ENCODE measurements at regions not wholly inside any gene's neighbourhood (a gene's known extent, or its start where the extent isn't known, plus 50 kb on each side); places are given as distances from the start of the nearest gene placed in this dataset.
"Not testable (repeated sequence)": the region's sequence is repeated elsewhere in the genome, so short reads cannot be mapped to it uniquely, and the experiment has no call there.

DNA sequence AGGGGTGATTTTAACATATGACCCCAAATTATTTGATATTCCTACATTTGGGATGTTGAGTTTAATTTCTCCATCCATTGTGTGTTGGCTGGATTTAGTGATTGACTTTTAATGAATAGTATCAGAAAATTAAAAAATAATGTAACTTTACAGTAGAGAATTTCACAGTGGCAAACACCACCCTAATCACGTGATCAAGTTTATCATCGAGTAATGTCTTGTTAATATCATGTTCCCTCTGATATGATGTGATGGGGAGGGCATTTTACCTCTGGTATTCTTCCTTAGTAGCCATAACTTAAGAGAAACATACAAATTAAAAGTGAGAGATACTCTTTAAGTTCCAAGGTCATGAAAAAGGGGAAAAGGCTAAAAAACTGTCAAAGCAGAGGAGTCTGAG lies 602.0 kb upstream of the CELF4 start:
- Histone ChIP-seq H4K8ac (ENCODE audit: low read length) (no peak overlapping the region), H2AFZ (ENCODE audit: low read depth, low read length) (no peak overlapping the region), H3K23ac (ENCODE audit: low read length in 2 of 2) (no peak overlapping the region), H3K18ac (ENCODE audit: low read depth in 1 of 2, low read length in 2 of 2) (no peak overlapping the region), H3K79me1 (replicated peaks; ENCODE audit: low read length, poor library complexity, severe bottlenecking) (no peaks in the 10 kb centered on the region), H2AK5ac (ENCODE audit: low read length, severe bottlenecking) (no peak overlapping the region), H3K9me3 (ENCODE audit: control insufficient read depth, low read length) (peaks cover 3% of the 10 kb centered on the region), H3K36me3 (ENCODE audit: control insufficient read depth in 1 of 2, insufficient read depth in 2 of 2, low read depth in 1 of 2, low read length in 2 of 2) (no peaks in the 10 kb centered on the region), H2BK120ac (ENCODE audit: low read depth, low read length) (no peak overlapping the region), H3K27me3 (ENCODE audit: control insufficient read depth in 1 of 2, insufficient read depth in 1 of 2, low read length in 2 of 2) (no peaks in the 10 kb centered on the region), H3K4me1 (ENCODE audit: control insufficient read depth, insufficient read depth, low read depth, low read length) (no peaks in the 10 kb centered on the region), H3K27ac (ENCODE audit: low read length, poor library complexity, severe bottlenecking) (no peak overlapping the region), H3K4me2 (ENCODE audit: low read length, poor library complexity, severe bottlenecking) (no peak overlapping the region), H2BK12ac (ENCODE audit: low read length in 2 of 2) (no peak overlapping the region), H4K91ac (ENCODE audit: low read length) (no peak overlapping the region), H3K14ac (ENCODE audit: low read length in 2 of 2) (no peak overlapping the region), H2BK15ac (ENCODE audit: low read depth, poor library complexity, severe bottlenecking) (no peak overlapping the region), H3K9ac (ENCODE audit: low read length) (no peak overlapping the region), H2BK5ac (ENCODE audit: low read depth, low read length, poor library complexity, severe bottlenecking) (no peak overlapping the region), H3K4ac (ENCODE audit: low read depth in 1 of 2, low read length in 2 of 2) (no peak overlapping the region), H3K4me3 (ENCODE audit: insufficient read depth in 1 of 2, low read depth in 1 of 2, low read length in 2 of 2) (no peak overlapping the region)
- no CpG with 5 or more reads among the region's 2 CpGs for WGBS
- no peak for DNase-seq

DNA sequence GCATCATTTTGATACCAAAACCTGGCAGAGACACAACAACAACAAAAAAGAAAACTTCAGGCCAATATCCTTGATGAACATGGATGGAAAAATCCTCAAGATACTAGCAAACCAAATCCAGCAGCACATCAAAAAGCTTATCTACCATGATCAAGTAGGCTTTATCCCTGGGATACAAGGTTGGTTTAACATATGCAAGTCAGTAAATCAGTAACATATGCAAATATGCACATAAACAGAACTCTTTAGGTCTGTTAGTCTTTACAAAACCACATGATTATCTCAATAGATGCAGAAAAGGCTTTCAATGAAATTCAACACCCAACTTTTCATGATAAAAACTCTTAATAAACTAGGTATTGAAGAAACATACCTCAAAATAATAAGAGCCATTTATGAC lies 587.5 kb upstream of the CELF4 start:
- not testable (repeated sequence) for H3K18ac ChIP-seq (ENCODE audit: low read depth in 1 of 2, low read length in 2 of 2); H2AK5ac ChIP-seq (ENCODE audit: low read length, severe bottlenecking); H3K4me2 ChIP-seq (ENCODE audit: low read length, poor library complexity, severe bottlenecking); H3K4me1 ChIP-seq (ENCODE audit: control insufficient read depth, insufficient read depth, low read depth, low read length); H3K79me1 ChIP-seq (replicated peaks; ENCODE audit: low read length, poor library complexity, severe bottlenecking); H2AFZ ChIP-seq (ENCODE audit: low read depth, low read length); H3K27ac ChIP-seq (ENCODE audit: low read length, poor library complexity, severe bottlenecking); H2BK120ac ChIP-seq (ENCODE audit: low read depth, low read length); H2BK15ac ChIP-seq (ENCODE audit: low read depth, poor library complexity, severe bottlenecking); H2BK12ac ChIP-seq (ENCODE audit: low read length in 2 of 2); H4K8ac ChIP-seq (ENCODE audit: low read length); H3K23ac ChIP-seq (ENCODE audit: low read length in 2 of 2); H4K91ac ChIP-seq (ENCODE audit: low read length); H3K36me3 ChIP-seq (ENCODE audit: control insufficient read depth in 1 of 2, insufficient read depth in 2 of 2, low read depth in 1 of 2, low read length in 2 of 2); H3K27me3 ChIP-seq (ENCODE audit: control insufficient read depth in 1 of 2, insufficient read depth in 1 of 2, low read length in 2 of 2); H3K9ac ChIP-seq (ENCODE audit: low read length); H3K4me3 ChIP-seq (ENCODE audit: insufficient read depth in 1 of 2, low read depth in 1 of 2, low read length in 2 of 2); DNase-seq; H3K14ac ChIP-seq (ENCODE audit: low read length in 2 of 2); H2BK5ac ChIP-seq (ENCODE audit: low read depth, low read length, poor library complexity, severe bottlenecking); H3K4ac ChIP-seq (ENCODE audit: low read depth in 1 of 2, low read length in 2 of 2)
- H3K9me3 ChIP-seq (ENCODE audit: control insufficient read depth, low read length) = peaks cover 11% of the 10 kb centered on the region

GRCh38 chr18:38116716-38117115 lies 551.1 kb upstream of the CELF4 start:
- Histone ChIP-seq H3K27me3 (ENCODE audit: control insufficient read depth in 1 of 2, insufficient read depth in 1 of 2, low read length in 2 of 2) (no peaks in the 10 kb centered on the region), H2AK5ac (ENCODE audit: low read length, severe bottlenecking) (no peak overlapping the region), H4K91ac (ENCODE audit: low read length) (no peak overlapping the region), H3K9me3 (ENCODE audit: control insufficient read depth, low read length) (no peaks in the 10 kb centered on the region), H4K8ac (ENCODE audit: low read length) (no peak overlapping the region), H3K14ac (ENCODE audit: low read length in 2 of 2) (no peak overlapping the region), H2BK5ac (ENCODE audit: low read depth, low read length, poor library complexity, severe bottlenecking) (no peak overlapping the region), H3K4me3 (ENCODE audit: insufficient read depth in 1 of 2, low read depth in 1 of 2, low read length in 2 of 2) (no peak overlapping the region), H2BK15ac (ENCODE audit: low read depth, poor library complexity, severe bottlenecking) (no peak overlapping the region), H3K4ac (ENCODE audit: low read depth in 1 of 2, low read length in 2 of 2) (no peak overlapping the region), H2BK120ac (ENCODE audit: low read depth, low read length) (no peak overlapping the region), H3K18ac (ENCODE audit: low read depth in 1 of 2, low read length in 2 of 2) (no peak overlapping the region), H3K4me1 (ENCODE audit: control insufficient read depth, insufficient read depth, low read depth, low read length) (no peaks in the 10 kb centered on the region), H3K79me1 (replicated peaks; ENCODE audit: low read length, poor library complexity, severe bottlenecking) (no peaks in the 10 kb centered on the region), H3K4me2 (ENCODE audit: low read length, poor library complexity, severe bottlenecking) (no peak overlapping the region), H3K27ac (ENCODE audit: low read length, poor library complexity, severe bottlenecking) (no peak overlapping the region), H2BK12ac (ENCODE audit: low read length in 2 of 2) (no peak overlapping the region), H3K9ac (ENCODE audit: low read length) (no peak overlapping the region), H3K23ac (ENCODE audit: low read length in 2 of 2) (no peak overlapping the region), H2AFZ (ENCODE audit: low read depth, low read length) (no peak overlapping the region), H3K36me3 (ENCODE audit: control insufficient read depth in 1 of 2, insufficient read depth in 2 of 2, low read depth in 1 of 2, low read length in 2 of 2) (no peaks in the 10 kb centered on the region)
- DNase-seq = no peak
- WGBS = 39% methylated on average over 2 of the region's 3 CpGs

DNA sequence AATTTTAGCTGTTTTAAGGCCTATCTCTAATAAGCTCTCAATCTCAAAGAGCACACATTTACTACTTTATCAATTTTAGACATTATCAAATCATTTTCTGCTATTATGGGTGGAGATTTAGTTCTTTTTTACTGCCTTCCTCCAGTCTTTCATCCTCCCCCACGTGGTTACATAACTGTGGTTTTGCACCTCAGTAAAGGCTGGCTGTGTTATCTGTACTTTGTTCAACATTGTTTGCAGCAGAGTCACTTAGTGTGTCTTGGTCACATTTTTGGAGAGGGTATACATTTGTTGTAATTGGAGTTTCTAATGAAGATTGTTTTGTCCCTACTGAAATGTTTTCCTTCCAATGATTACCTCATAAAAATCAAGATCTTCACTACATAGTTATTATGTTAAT lies 549.6 kb upstream of the CELF4 start:
- no peaks in the 10 kb centered on the region for H3K36me3 ChIP-seq (ENCODE audit: control insufficient read depth in 1 of 2, insufficient read depth in 2 of 2, low read depth in 1 of 2, low read length in 2 of 2)
- H3K27me3 ChIP-seq (ENCODE audit: control insufficient read depth in 1 of 2, insufficient read depth in 1 of 2, low read length in 2 of 2) = no peaks in the 10 kb centered on the region
- no peak overlapping the region for H3K23ac ChIP-seq (ENCODE audit: low read length in 2 of 2)
- H3K9ac ChIP-seq (ENCODE audit: low read length) = no peak overlapping the region
- no peak overlapping the region for H2BK120ac ChIP-seq (ENCODE audit: low read depth, low read length)
- H4K91ac ChIP-seq (ENCODE audit: low read length) = no peak overlapping the region
- H3K14ac ChIP-seq (ENCODE audit: low read length in 2 of 2) = no peak overlapping the region
- no peak overlapping the region for H3K18ac ChIP-seq (ENCODE audit: low read depth in 1 of 2, low read length in 2 of 2)
- no peak overlapping the region for H3K4me3 ChIP-seq (ENCODE audit: insufficient read depth in 1 of 2, low read depth in 1 of 2, low read length in 2 of 2)
- WGBS = 44% methylated on average over 1 of the region's 1 CpG
- no peak overlapping the region for H3K27ac ChIP-seq (ENCODE audit: low read length, poor library complexity, severe bottlenecking)
- H4K8ac ChIP-seq (ENCODE audit: low read length) = no peak overlapping the region
- H2BK12ac ChIP-seq (ENCODE audit: low read length in 2 of 2) = no peak overlapping the region
- H3K4me2 ChIP-seq (ENCODE audit: low read length, poor library complexity, severe bottlenecking) = no peak overlapping the region
- H3K4ac ChIP-seq (ENCODE audit: low read depth in 1 of 2, low read length in 2 of 2) = no peak overlapping the region
- H2BK15ac ChIP-seq (ENCODE audit: low read depth, poor library complexity, severe bottlenecking) = no peak overlapping the region
- H2AFZ ChIP-seq (ENCODE audit: low read depth, low read length) = no peak overlapping the region
- H3K9me3 ChIP-seq (ENCODE audit: control insufficient read depth, low read length) = no peaks in the 10 kb centered on the region
- DNase-seq = no peak
- no peak overlapping the region for H2BK5ac ChIP-seq (ENCODE audit: low read depth, low read length, poor library complexity, severe bottlenecking)
- no peaks in the 10 kb centered on the region for H3K4me1 ChIP-seq (ENCODE audit: control insufficient read depth, insufficient read depth, low read depth, low read length)
- no peak overlapping the region for H2AK5ac ChIP-seq (ENCODE audit: low read length, severe bottlenecking)
- no peaks in the 10 kb centered on the region for H3K79me1 ChIP-seq (replicated peaks; ENCODE audit: low read length, poor library complexity, severe bottlenecking)
